ENCODE measurements at regions not wholly inside any gene's neighbourhood (a gene's known extent, or its start where the extent isn't known, plus 50 kb on each side); places are given as distances from the start of the nearest gene placed in this dataset.

- DNase-seq (ENCODE audit: low read depth): no peak
- no peak overlapping the region for H3K4me3 ChIP-seq (ENCODE audit: low read depth, low read length)
- TF ChIP-seq CTCF (IDR thresholded peaks at IDR 0.05; ENCODE audit: insufficient read depth, low read depth, low read length, missing control alignments): no peak
These were observed 356.2 kb downstream of the NNT start for GRCh38 chr5:43959144-43959543.

- H3K4me3 ChIP-seq (ENCODE audit: low read depth, low read length): no peak overlapping the region
- TF ChIP-seq CTCF (IDR thresholded peaks at IDR 0.05; ENCODE audit: insufficient read depth, low read depth, low read length, missing control alignments): no peak
- DNase-seq (ENCODE audit: low read depth): no peak
These were observed 345.0 kb downstream of the NNT start for GRCh38 chr5:43947935-43948334.

GRCh38 chr5:43941806-43942205, 338.8 kb downstream of the NNT start:
- DNase-seq (ENCODE audit: low read depth): no peak
- H3K4me3 ChIP-seq (ENCODE audit: low read depth, low read length): no peak overlapping the region
- no peak for TF ChIP-seq CTCF (IDR thresholded peaks at IDR 0.05; ENCODE audit: insufficient read depth, low read depth, low read length, missing control alignments)

- H3K4me3 ChIP-seq (ENCODE audit: low read depth, low read length): no peak overlapping the region
- DNase-seq (ENCODE audit: low read depth): no peak
- no peak for TF ChIP-seq CTCF (IDR thresholded peaks at IDR 0.05; ENCODE audit: insufficient read depth, low read depth, low read length, missing control alignments)
These were observed 337.6 kb downstream of the NNT start for GRCh38 chr5:43940562-43940961.

GRCh38 chr5:43926923-43927322, 323.9 kb downstream of the NNT start:
- no peak overlapping the region for H3K4me3 ChIP-seq (ENCODE audit: low read depth, low read length)
- TF ChIP-seq CTCF (IDR thresholded peaks at IDR 0.05; ENCODE audit: insufficient read depth, low read depth, low read length, missing control alignments): no peak
- DNase-seq (ENCODE audit: low read depth): no peak

- DNase-seq (ENCODE audit: low read depth): no peak
- no peak for TF ChIP-seq CTCF (IDR thresholded peaks at IDR 0.05; ENCODE audit: insufficient read depth, low read depth, low read length, missing control alignments)
These were observed 317.4 kb downstream of the NNT start for GRCh38 chr5:43920422-43920821.

GRCh38 chr5:43917925-43918324, 314.9 kb downstream of the NNT start:
- no peak overlapping the region for H3K4me3 ChIP-seq (ENCODE audit: low read depth, low read length)
- no peak for TF ChIP-seq CTCF (IDR thresholded peaks at IDR 0.05; ENCODE audit: insufficient read depth, low read depth, low read length, missing control alignments)
- no peak for DNase-seq (ENCODE audit: low read depth)

More at GRCh38 chr5:43920422-43920821, 317.4 kb downstream of the NNT start:
- H3K4me3 ChIP-seq (ENCODE audit: low read depth, low read length): no peak overlapping the region

All from GM12865 (cell line).